HepG2 (cell line): ENCODE measurements at regions not wholly inside any gene's neighbourhood (a gene's known extent, or its start where the extent isn't known, plus 50 kb on each side); places are given as distances from the start of the nearest gene placed in this dataset.

Source experiments
- RFX5 ChIP-seq: IDR thresholded peaks from 2 replicates; pipeline ENCODE4 v1.6.1; 2011; ENCODE audit warnings: low read depth, low read length, improper control_type of control experiment
- ZNF382 ChIP-seq: sonication (generic); formaldehyde crosslinking; IDR thresholded peaks from 2 replicates; pipeline ENCODE4 v1.5.0; 2020; ENCODE audit warnings: missing genetic modification reagents, mild to moderate bottlenecking, borderline replicate concordance

DNA sequence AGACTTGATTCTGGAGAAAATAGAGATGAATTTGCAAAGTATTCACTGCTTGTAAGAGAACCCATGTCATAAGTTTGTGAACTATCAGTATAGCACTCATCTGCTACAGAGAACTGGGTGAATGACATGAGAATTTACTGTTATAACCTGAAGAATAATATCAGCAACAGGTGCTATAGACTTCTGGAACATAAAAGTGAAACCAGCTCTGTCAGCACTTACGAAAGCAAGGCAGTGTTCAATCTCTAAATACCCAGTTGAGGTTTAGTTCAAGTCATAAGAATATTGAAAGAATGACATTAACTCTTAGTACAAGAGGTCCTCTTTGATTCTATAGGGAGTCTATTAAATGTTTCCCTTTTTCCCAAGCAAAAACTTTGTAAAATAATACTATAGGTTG, 232.9 kb upstream of the ANKRD50 start:
- TF ChIP-seq ZNF382 (CRISPR knock-in tag) (no peak), RFX5 (no peak)
